Embryonic facial prominence (tissue), 1 donor: ENCODE measurements at regions not wholly inside any gene's neighbourhood (a gene's known extent, or its start where the extent isn't known, plus 50 kb on each side); places are given as distances from the start of the nearest gene placed in this dataset.

Experiments used
- DNase-seq: peaks from one replicate; pipeline ENCODE4 v3.0.0-alpha.2; 2016; ENCODE audit errors: extremely low spot score

- no peak for DNase-seq
Measured at GRCh38 chr5:145246961-145247744, 588.0 kb downstream of the PRELID2 start.

- DNase-seq = no peak
Measured at GRCh38 chr5:145246379-145246778, 588.8 kb downstream of the PRELID2 start.

GRCh38 chr5:145245354-145245753 lies 589.8 kb downstream of the PRELID2 start:
- no peak for DNase-seq

GRCh38 chr5:145244788-145245187 lies 590.4 kb downstream of the PRELID2 start:
- DNase-seq = no peak

- no peak for DNase-seq
Measured at GRCh38 chr5:145244251-145244650, 590.9 kb downstream of the PRELID2 start.

GRCh38 chr5:145243016-145243415 lies 592.1 kb downstream of the PRELID2 start:
- no peak for DNase-seq

GRCh38 chr5:145242551-145242950 lies 592.6 kb downstream of the PRELID2 start:
- DNase-seq = no peak

- DNase-seq = no peak
Measured at GRCh38 chr5:145237843-145238242, 597.3 kb downstream of the PRELID2 start.

- no peak for DNase-seq
Measured at GRCh38 chr5:145236983-145237382, 598.2 kb downstream of the PRELID2 start.

GRCh38 chr5:145236127-145236526 lies 599.0 kb downstream of the PRELID2 start:
- no peak for DNase-seq

- no peak for DNase-seq
Measured at GRCh38 chr5:145233461-145233860, 601.7 kb downstream of the PRELID2 start.

- no peak for DNase-seq
Measured at GRCh38 chr5:145230781-145231180, 604.4 kb downstream of the PRELID2 start.

GRCh38 chr5:145228564-145228963 lies 606.6 kb downstream of the PRELID2 start:
- no peak for DNase-seq

- no peak for DNase-seq
Measured at GRCh38 chr5:145227881-145228280, 607.3 kb downstream of the PRELID2 start.

GRCh38 chr5:145226726-145227125 lies 608.4 kb downstream of the PRELID2 start:
- DNase-seq = no peak

GRCh38 chr5:145225529-145225928 lies 609.6 kb downstream of the PRELID2 start:
- no peak for DNase-seq

GRCh38 chr5:145223582-145223981 lies 611.6 kb downstream of the PRELID2 start:
- DNase-seq = no peak

GRCh38 chr5:145222622-145223021 lies 612.5 kb downstream of the PRELID2 start:
- no peak for DNase-seq

GRCh38 chr5:145221416-145221815 lies 613.7 kb downstream of the PRELID2 start:
- DNase-seq = no peak

- DNase-seq = no peak
Measured at GRCh38 chr5:145220481-145220880, 614.7 kb downstream of the PRELID2 start.

- DNase-seq = no peak
Measured at GRCh38 chr5:145218982-145219381, 616.2 kb downstream of the PRELID2 start.

- no peak for DNase-seq
Measured at GRCh38 chr5:145218019-145218418, 617.1 kb downstream of the PRELID2 start.

- DNase-seq = no peak
Measured at GRCh38 chr5:145210020-145210419, 625.1 kb downstream of the PRELID2 start.

GRCh38 chr5:145205546-145205945 lies 629.6 kb downstream of the PRELID2 start:
- no peak for DNase-seq
